KG1 (cell line): ENCODE measurements at regions not wholly inside any gene's neighbourhood (a gene's known extent, or its start where the extent isn't known, plus 50 kb on each side); places are given as distances from the start of the nearest gene placed in this dataset.
"Not testable (repeated sequence)": the region's sequence is repeated elsewhere in the genome, so short reads cannot be mapped to it uniquely, and the experiment has no call there.

Source experiments
- DNase-seq: peaks from one replicate; lab custom pipeline; 2025; lab: John Stamatoyannopoulos, UW

DNA sequence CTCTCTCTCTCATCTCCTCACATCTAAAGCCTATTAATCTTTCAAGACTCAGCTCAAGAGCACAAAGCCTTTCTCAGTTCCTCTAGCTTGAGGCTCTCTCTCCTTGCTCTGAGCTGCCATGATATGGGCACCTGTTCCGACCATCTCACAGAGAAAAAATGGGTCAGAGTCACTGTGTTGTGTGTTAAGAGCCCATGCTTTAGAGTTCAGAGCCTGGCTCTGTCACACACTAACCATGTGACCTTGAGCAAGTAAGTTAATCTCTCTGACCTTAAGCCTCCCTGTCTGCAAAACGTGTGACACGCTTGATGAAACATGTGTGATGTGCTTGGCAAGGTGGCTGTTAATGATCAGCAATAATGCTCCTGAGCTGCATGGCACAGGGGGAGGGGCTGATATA lies 245.2 kb downstream of the DLEU7 start:
- no peak for DNase-seq

DNA sequence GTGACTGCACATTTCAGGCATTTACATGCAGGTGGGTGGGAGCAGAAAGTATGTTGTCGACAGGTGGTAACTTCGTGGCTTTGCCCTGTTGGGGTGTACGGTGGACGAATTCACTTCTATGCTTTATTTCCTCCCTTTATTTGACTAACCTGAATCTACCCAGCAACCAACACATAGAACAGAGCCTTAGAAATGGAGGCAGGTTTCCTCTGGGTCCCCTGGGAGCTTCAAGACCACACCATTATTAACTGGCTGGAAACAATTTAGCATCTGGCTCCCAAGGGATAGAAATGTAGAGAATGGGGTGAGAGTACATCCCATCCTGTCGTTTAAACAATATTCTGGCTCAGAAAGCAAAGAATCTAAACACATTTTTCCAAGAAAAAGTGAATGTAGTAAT lies 244.4 kb downstream of the DLEU7 start:
- DNase-seq: no peak

DNA sequence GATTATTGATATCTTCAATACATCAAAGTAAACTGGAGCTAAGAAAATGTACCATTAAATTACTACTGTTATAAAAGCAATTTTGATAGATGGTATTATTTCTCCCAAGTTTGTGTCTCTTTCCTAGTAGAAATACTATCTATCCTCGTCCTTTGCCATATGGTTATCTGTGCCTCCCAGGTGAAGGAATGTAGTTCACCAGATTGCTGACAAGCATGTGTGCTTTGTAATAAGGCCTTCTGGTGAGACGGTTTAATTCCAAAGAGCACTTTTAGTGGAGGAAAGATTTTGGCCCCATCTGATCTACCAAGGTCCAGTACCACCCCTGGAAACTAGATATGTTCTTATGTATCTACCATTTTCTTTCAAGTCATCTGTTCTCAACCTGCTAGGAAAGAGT lies 243.6 kb downstream of the DLEU7 start:
- no peak for DNase-seq

DNA sequence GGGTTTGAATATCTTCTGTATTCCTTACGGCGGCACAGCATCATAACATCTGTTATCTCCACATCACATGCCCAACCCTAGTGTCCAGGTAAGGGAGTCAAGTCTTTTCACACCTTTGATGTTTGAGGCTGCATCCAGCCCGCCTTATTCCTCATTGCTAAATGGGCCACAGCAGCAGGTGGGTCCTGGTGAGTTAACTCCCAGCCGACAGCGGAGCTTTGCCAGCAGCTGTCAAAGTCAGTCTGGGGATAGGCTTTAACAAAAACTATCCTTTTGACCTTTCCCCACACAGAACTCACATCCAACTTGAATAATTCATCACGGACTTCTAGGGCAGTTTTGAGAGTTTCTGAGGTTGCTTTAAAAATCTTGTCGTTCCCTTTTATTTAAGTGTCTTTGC lies 235.1 kb downstream of the DLEU7 start:
- no peak for DNase-seq

DNA sequence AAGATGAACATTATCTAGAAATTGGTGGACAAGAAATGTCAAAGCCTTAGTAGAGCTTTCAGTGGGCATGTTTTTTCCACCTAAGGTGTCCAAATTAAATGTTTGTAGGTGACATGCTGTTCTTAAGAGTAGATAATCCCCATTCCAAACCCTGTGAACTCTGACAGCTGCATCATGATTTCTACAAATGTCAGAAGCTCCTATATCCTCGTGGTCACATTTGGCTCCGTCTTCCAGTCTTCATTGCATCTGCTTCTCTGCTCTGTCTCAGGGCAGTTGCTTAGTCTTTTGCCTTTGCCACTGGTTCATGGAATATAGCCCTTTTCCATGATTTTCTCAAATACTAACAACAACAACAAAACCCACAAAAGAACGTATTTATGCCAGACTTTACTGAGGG lies 234.5 kb downstream of the DLEU7 start:
- no peak for DNase-seq

DNA sequence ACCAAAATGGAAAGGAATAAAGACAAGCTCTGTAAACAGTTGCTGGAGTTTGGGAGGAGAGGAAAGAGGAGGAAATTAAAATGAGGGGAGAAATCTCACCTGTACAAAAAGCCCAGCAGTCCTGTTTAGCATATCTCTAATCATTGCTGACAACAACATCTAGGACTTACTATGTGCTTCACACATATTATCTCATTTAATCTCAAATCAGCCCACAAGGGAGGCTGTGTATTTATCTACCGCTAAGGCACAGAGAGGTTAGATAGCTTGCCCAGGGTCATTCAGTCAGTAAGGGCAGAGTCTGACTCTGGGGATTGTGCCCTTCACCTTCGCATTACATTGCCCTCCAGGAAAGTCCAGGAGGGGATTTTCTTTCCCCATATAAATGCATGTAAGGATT lies 233.3 kb downstream of the DLEU7 start:
- DNase-seq: no peak

DNA sequence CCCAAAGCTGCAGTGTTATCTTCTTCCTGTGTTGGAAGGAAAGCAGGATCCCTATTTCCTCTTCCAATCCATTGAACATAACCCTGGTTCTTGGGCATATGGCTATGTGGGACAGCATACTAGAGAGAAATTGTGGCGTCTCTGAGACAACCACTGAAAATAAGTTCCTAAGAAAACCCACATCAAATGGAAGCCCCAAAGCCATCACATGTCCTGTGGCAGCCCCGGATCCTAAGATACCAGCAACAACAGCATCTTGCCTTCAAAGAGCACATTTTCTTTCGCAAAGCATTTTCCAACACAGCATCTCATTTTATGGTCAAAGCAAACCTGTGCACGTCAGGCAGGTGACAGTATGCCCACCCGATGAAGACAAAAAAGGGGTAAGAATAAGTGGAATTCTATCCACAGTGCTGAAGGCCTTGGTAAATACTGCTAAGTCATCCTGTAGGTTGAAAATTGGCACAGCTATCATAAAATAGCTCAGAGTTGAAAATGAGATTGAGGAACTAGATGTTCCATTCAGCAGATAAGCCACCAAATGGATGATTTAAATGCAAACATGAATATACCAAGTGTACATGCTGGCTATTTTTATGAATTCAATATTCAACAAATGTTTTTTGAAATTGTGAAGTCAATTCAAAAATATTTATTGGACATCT lies 232.2 kb downstream of the DLEU7 start:
- no peak for DNase-seq

DNA sequence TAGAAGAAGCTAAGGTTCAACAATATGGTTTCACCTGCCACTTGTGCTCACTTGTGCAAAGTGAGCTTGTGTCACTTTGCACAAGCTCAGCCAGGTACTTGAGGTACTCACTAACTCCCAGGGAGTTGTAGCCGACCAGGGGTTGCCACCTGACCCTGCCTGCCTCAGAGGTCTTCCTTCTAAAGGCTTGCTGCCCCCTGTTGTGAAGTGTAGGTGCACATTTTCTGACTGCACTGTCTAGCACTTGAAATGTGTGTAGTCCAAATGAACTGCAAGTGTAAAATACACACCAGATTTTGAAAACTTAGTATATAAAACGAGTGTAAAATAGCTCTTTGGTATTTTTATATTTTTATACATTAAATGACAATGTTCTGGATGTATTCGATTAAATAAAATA lies 230.8 kb downstream of the DLEU7 start:
- DNase-seq: no peak

DNA sequence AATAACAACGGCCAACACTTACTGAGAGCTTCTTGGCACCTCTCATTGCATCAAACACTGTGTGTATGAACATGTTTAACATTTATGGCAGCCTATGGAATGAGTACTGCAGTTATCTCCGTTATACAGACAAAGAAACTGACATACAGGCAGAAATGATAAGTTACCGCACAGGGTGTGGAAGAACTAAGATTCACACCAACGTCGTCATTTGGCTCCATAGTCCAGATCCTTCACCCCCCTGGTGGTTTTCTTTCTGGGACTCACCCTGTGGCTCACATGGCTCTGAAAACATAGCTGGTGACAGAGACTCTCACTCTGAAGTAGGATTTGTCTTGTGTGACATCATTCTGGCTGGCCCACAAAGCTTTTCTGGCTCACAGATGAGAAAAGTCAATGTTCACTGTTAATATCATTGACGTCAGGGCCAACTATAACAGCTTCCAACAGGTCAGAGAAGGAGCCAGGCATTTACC lies 230.1 kb downstream of the DLEU7 start:
- DNase-seq: no peak

DNA sequence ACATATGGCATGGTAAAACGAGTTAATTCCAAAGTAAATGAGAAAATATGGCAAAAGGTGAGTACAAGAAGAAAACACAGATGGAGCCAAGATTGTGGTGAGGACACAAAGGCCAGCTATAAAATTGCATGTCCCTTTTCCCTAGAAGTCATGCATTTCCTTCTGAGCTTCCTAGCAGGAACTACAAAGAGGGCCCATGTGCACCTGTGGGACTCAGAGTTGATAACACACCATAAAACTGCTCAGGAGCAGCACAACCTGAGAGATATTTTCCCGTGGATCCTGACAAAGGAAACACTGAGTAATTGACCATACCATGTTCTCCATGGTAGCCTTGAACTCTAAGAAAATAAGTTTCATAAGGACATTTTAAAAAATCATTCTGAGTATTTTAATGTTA lies 228.3 kb downstream of the DLEU7 start:
- no peak for DNase-seq

DNA sequence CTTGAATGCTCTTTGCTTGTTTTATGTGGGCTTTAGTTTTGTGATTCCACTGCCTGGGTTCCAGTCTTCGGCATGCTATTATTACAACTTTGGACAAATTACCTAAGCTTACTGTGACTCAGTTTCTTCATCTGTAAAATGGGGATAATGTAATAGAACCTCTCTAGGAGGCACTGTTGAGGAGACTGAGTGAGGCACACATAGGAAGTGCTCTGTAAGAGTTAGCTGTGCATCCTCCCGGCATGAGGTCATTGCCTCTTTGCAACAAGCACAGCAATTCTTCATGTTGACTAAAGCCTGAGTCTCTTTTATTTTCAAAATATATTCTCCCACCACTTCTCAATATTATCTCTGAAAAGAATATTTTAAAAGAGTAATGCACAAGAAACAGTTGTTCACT lies 227.4 kb downstream of the DLEU7 start:
- DNase-seq: no peak

DNA sequence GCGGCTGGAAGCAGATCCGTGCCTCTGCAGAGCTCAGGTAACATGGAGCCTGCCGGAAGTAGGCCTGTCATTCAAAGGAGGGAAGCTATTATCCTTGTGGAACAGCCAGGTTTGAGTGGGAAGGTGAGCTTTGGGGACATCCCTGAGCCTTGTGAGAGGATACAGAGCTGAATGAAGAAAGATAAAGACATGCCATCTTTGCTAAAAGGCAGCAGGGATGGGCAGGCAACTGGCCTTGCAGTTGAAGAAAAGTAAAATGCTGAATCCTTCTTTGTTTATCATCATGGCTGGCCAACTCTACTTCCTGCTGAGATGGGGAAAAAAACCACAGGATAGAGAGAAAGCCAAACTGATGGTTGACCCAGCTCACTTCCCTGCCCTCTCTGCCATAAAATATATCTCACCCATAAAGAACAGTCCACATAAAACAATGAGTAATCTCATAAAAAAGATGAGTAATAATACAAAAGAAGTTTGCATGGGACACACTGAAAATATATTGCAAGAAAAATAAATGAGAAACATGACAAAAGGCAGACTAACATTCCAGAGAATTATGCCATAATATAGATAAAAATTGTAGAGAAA lies 226.3 kb downstream of the DLEU7 start:
- DNase-seq: no peak

DNA sequence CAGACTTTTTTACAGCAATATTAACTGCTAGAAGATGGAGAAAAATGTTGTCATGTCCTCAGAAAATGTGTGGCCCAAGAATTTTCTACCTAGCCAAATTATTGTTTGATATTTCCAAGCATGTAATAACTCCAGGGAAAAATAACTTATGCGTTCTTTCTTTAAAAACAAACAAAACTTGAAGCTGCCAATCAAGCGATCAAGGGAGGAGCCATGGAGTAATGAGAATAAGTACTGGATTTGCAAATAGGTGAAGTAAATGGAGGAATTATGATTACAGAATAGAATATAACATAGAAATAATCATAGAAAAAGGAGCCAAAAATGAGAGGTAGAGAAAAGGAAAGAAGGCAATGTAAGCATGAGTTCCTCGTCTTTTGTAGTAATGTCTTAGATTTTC lies 225.3 kb downstream of the DLEU7 start:
- no peak for DNase-seq

DNA sequence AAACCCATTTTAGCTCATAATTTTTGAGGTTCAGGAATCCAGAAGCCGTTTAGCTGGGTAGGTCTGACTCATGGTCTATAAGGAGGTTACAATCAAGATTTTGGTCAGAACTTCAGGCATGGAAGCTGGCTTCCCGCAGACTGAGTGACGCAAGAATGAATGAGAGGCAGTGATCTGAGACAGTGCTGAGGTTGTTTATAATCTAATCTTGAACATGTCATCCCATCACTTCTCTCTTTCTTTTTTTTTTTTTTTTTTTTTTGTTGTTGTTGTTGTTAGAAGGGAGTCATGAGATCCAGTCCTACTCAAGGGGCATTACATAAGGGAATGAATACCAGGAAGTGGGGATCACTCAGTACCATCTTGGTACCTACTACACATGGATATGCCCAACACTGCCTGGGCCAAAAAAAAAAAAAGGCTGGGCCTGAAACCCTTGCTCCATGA lies 217.4 kb downstream of the DLEU7 start:
- DNase-seq: no peak

DNA sequence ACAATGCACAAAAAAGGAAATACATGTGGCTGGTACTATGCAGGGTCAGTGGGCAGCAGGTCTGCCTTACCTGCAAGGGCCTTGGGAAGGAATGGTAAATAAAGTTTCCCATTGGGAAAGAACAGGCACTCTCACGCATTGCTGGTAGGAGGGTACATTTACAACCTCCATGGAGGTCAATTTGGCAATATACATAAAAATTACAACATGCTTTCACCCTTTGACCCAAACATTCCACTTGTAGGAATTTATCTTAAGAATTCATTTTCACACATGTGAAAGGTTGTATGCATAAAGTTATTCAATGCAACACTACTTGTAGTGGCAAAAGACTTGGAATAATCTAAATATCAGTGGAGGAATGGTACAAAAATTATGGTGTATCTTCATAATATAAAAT lies 216.4 kb downstream of the DLEU7 start:
- no peak for DNase-seq

DNA sequence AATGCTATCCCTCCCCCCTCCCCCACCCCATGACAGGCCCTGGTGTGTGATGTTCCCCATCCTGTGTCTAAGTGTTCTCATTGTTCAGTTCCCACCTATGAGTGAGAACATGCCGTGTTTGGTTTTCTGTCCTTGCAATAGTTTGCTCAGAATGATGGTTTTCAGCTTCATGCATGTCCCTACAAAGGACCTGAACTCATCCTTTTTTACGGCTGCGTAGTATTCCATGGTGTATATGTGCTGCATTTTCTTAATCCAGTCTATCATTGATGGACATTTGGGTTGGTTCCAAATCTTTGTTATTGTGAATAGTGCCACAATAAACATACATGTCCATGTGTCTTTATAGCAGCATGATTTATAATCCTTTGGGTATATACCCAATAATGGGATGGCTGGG lies 215.0 kb downstream of the DLEU7 start:
- DNase-seq: not testable (repeated sequence)

DNA sequence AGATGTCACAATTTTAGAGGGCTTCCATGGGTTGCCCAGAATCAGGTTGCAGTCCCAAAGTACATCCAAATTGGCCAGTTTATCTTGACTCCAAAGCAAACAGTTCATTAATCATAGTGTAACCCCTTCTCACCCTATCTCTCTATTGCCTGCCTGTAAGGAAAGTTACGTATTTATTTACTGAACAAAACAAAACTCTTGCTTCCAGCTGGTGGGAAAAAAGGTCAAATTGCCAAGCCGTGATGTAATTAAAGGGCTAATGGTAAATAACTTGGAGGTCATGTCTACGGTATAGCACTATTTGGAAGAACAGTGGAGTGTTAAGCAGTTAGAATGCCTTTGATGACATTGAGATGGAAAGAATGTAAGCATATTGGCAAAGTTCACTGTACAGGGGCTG lies 214.0 kb downstream of the DLEU7 start:
- DNase-seq: no peak

DNA sequence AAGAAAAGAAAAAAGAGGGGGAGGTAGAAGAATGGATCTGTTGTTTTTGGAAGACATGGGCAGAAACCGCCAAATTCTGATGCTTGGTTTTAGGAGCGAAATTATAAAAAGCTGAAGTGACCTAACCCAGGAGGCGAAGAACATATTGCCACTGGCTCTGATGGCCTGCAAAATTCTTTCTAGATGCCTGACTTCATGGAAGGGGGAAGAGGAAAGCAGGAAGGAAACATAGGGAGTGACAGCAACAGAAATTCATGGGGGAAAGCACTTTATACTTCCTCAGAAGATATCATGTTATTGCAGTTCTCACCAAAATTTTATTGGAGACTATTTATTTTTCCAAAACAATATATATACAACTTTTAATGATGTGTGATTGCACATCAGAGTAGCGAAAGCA lies 213.5 kb downstream of the DLEU7 start:
- no peak for DNase-seq

DNA sequence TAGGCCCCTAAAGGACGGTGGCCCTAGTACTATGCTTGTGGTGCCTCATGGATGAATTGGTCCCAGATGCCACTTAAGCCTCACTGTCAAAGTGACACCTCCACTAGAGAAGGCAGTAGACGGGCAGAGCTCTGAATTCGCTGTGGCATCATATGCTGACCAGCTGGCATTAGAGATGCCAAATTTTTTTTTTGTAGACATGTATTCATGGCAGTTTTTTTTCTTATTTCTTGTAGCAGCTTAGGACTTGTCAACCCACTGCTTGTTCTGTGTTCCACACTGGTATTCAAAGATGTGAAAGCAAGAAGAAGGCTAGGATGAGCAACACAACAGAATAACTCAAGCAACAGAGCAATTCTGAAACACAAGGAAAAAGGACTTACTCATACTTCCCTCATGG lies 212.5 kb downstream of the DLEU7 start:
- DNase-seq: no peak

DNA sequence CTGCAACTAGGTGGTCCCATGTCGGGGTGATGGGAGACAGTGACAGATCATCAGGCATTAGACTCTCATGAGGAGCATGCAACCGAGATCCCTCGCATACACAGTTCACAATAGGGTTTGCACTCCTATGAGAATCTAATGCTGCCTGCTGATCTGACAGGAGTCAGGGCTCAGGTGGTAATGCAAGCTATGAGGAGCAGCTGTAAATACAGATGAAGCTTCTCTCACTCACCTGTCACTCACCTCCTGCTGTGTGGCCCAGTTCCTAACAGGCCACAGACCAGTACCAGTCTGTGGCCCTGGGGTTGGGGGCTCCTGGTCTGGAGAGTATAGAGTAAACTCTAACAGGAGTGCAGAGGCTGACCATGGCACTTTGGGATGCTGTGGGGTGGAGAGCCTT lies 209.2 kb downstream of the DLEU7 start:
- no peak for DNase-seq

DNA sequence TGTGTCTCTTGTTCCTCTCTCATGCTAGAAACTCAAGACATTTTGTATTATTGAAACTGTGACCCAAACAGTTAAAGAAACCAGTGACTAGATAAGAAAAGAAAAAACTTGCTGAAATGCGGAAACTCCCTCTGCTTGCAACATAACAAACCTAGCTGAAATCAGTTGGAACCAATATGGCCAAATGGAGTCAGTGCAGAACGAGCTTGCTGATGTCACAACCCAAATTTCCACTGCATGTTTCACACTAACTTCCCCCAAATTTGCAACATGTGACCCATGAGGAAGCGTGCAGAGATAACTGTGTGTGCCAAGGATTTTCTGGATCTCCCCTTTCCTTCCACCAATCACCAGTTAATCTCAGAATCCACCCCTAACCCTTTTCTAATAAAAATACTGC lies 208.0 kb downstream of the DLEU7 start:
- no peak for DNase-seq

DNA sequence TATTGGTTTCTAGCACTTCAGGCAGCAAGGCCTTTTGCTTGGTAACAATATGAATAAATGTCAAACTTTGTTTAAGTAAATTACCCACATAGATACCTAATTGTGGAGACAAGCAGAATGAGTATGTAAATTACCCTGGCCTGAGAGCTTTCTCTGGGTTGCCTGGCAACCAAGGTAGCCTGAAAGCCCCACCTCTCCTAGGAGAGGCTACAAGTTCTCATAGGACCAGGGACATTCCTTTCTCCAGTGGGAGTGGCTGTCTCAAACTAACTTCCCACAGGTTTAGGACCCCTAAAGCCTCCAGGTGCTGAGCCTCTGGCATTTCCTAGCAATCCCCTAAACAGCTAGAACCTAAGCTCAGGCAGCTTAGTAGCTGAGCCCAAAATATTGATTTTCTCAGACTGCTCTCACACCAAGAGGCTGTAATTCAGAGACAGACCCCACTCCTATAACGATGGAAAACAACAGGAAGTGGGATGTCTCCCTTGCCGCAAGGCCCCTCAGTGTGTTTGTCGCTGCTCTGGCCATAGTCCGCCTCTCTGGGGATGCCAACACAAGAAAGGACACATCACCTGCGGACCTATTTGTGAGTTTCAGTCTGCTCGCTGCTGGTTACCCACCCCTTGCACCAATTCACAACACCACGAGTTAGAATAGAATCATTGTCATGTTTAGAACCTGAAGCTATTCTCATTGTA lies 207.3 kb downstream of the DLEU7 start:
- no peak for DNase-seq

DNA sequence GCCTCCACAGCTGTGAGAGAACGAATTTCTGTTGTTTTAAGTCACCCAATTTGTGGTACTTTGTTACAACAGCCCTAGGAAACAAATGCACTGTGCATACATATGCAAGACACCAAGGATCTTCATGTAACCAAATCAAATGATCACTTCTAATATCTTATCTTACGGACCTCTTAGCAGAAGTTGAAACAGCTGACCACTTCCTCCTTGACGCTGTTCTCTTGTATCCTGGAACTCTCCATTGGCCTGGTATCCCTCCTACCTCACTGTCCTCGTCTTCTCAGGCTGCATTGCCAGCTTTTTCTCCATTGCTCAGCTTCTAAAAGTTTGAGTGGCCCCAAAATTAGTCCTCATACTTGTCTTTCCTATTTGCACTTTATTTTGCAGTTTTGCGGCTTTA lies 200.4 kb downstream of the DLEU7 start:
- DNase-seq: no peak
